ENCODE measurements at regions not wholly inside any gene's neighbourhood (a gene's known extent, or its start where the extent isn't known, plus 50 kb on each side); places are given as distances from the start of the nearest gene placed in this dataset.

GRCh38 chr9:82254646-82255367, 266.2 kb downstream of the SPATA31D1 start:
- TF ChIP-seq CTCF (conservative IDR thresholded peaks at IDR 0.05 in 1 of 2, IDR thresholded peaks at IDR 0.05 in 1 of 2; ENCODE audit: low read depth in 1 of 2, low read length in 2 of 2) (no peak), EZH2 (IDR thresholded peaks at IDR 0.05; ENCODE audit: low read length, missing control alignments) (no peak)
